ENCODE measurements at regions not wholly inside any gene's neighbourhood (a gene's known extent, or its start where the extent isn't known, plus 50 kb on each side); places are given as distances from the start of the nearest gene placed in this dataset.
"Not testable (repeated sequence)": the region's sequence is repeated elsewhere in the genome, so short reads cannot be mapped to it uniquely, and the experiment has no call there.

- TF ChIP-seq ELF4 (CRISPR knock-in tag; IDR thresholded peaks at IDR 0.05; ENCODE audit: low read depth): no peak
- no peak for TF ChIP-seq CREM (CRISPR knock-in tag; IDR thresholded peaks at IDR 0.05)
- no peak for TF ChIP-seq NFATC4 (CRISPR knock-in tag; IDR thresholded peaks at IDR 0.05)
- TF ChIP-seq JAZF1 (CRISPR knock-in tag; IDR thresholded peaks at IDR 0.05): no peak
- no peak for TF ChIP-seq PRRX2 (CRISPR knock-in tag; IDR thresholded peaks at IDR 0.05)
- TF ChIP-seq CREB1 (CRISPR knock-in tag; IDR thresholded peaks at IDR 0.05): no peak
- ATAC-seq (0 out of 2 replicates have a peak, but pooled peaks have one; percentile 44), DNase-seq (ENCODE audit: low spot score) (no peak)
- H3K27me3 Mint-ChIP-seq (ENCODE audit: low read depth): no peaks in the 10 kb centered on the region
- H3K9me3 Mint-ChIP-seq: peaks cover 12% of the 10 kb centered on the region
- H3K36me3 Mint-ChIP-seq: peaks cover 13% of the 10 kb centered on the region
- H3K4me3 Mint-ChIP-seq: no peak overlapping the region
- ChIA-PET CTCF (interaction anchor here (2.5 kb wide), 1 partner anchor 90 kb away, joined by 9 read pairs; no protein-coding TSS in a partner anchor), POLR2A (interaction anchor here (0.5 kb wide), 1 partner anchor 172 kb away, joined by 4 read pairs; no protein-coding TSS in a partner anchor)
- H3K27ac Mint-ChIP-seq: no peak overlapping the region
- H3K4me1 Mint-ChIP-seq: 0 out of 2 replicates have a peak, but pooled peaks cover 4% of the 10 kb centered on the region
These were observed 79.9 kb upstream of the AADAT start for GRCh38 chr4:170169699-170170098.

GRCh38 chr4:170167678-170168077 lies 77.9 kb upstream of the AADAT start:
- ChIA-PET POLR2A (no interaction called here), CTCF (interaction anchor here (0.6 to 2.5 kb wide), 4 partner anchors 92 to 1434 kb away, joined by 3 to 9 read pairs (median 4); no protein-coding TSS in a partner anchor)
- Mint-ChIP-seq H3K27ac (no peak overlapping the region), H3K9me3 (peaks cover 9% of the 10 kb centered on the region), H3K36me3 (peaks cover 13% of the 10 kb centered on the region), H3K27me3 (ENCODE audit: low read depth) (no peaks in the 10 kb centered on the region), H3K4me1 (0 out of 2 replicates have a peak, but pooled peaks cover 4% of the 10 kb centered on the region), H3K4me3 (no peak overlapping the region)
- no peak for DNase-seq (ENCODE audit: low spot score)
- no peak for ATAC-seq
- TF ChIP-seq PRDM15 (CRISPR knock-in tag; IDR thresholded peaks at IDR 0.05) (no peak), SOX15 (CRISPR knock-in tag; IDR thresholded peaks at IDR 0.05) (no peak), ESRRA (CRISPR knock-in tag; IDR thresholded peaks at IDR 0.05; ENCODE audit: borderline replicate concordance) (no peak), AR (CRISPR knock-in tag; IDR thresholded peaks at IDR 0.05) (no peak), TCF7 (CRISPR knock-in tag; IDR thresholded peaks at IDR 0.05; ENCODE audit: low read depth) (no peak), RELA (CRISPR knock-in tag; IDR thresholded peaks at IDR 0.05; ENCODE audit: borderline replicate concordance) (no peak), ZNF423 (CRISPR knock-in tag; IDR thresholded peaks at IDR 0.05) (no peak), ATF6 (CRISPR knock-in tag; IDR thresholded peaks at IDR 0.05) (no peak), PRRX2 (CRISPR knock-in tag; IDR thresholded peaks at IDR 0.05) (no peak), ERG (CRISPR knock-in tag; IDR thresholded peaks at IDR 0.05) (no peak), HMGA2 (CRISPR knock-in tag; IDR thresholded peaks at IDR 0.05) (no peak), ETV6 (CRISPR knock-in tag; IDR thresholded peaks at IDR 0.05) (no peak), PREB (CRISPR knock-in tag; IDR thresholded peaks at IDR 0.05; ENCODE audit: borderline replicate concordance) (no peak), FOXP1 (CRISPR knock-in tag; IDR thresholded peaks at IDR 0.05; ENCODE audit: borderline replicate concordance) (no peak), OVOL2 (CRISPR knock-in tag; IDR thresholded peaks at IDR 0.05; ENCODE audit: borderline replicate concordance) (no peak), ZNF121 (CRISPR knock-in tag; IDR thresholded peaks at IDR 0.05) (no peak)

- CTCF ChIA-PET; DNase-seq (ENCODE audit: low spot score); H3K27me3 Mint-ChIP-seq (ENCODE audit: low read depth); H3K27ac Mint-ChIP-seq; H3K4me3 Mint-ChIP-seq; H3K9me3 Mint-ChIP-seq; ATAC-seq; H3K4me1 Mint-ChIP-seq; POLR2A ChIA-PET: not testable (repeated sequence)
- peaks cover 13% of the 10 kb centered on the region for H3K36me3 Mint-ChIP-seq
These were observed 76.4 kb upstream of the AADAT start for GRCh38 chr4:170166193-170166592.
